CD4-positive, alpha-beta T cell treated with Interleukin-17A for 1 hour (primary cell): ENCODE measurements at regions not wholly inside any gene's neighbourhood (a gene's known extent, or its start where the extent isn't known, plus 50 kb on each side); places are given as distances from the start of the nearest gene placed in this dataset.

ENCODE experiments used
- DNase-seq: peaks from one replicate; pipeline ENCODE4 v3.0.0-alpha.2; 2020

- DNase-seq = no peak
Measured at GRCh38 chr17:69908626-69909368, 166.2 kb upstream of the KCNJ16 start.

DNA sequence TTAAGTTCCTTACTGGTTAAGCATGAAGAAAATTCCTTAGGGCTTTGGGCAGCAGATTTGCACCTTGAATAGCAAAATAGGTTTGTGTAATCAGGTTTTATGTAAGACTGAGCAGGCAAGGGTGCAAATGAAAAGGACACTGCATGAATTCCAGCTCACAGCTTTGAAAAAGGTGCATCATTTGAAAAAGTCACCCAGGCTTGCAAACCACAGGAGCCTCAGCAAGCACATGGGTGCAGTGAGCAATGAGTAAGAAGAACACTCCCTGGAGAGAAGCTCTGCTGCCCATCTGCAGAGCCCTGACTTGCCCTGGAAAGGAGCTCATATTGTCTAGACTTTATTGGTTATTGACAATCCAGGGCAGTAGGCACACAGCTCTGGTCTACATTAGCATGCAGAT is 165.6 kb upstream of the KCNJ16 start:
- no peak for DNase-seq

GRCh38 chr17:69912805-69913204 is 162.2 kb upstream of the KCNJ16 start:
- DNase-seq = no peak

GRCh38 chr17:69913216-69913615 is 161.8 kb upstream of the KCNJ16 start:
- DNase-seq = no peak

DNA sequence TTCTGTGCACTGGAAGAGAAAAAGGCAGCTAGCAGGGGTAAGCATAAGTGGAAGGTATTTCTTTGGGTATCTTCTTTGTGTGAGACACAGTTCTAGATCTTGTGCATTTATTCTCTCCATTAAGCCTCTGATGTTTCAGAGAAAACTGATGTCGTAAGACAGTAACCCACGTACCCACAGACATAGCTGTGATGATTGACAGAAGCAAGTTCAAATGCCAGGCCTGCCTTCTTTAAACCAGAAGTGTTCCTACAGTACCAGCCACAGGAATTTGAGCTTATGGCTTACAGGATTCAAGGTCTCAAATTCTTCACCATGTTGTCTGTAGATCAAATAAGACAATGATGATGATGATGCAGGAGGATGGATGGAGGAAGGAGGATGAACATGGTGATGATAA is 161.4 kb upstream of the KCNJ16 start:
- DNase-seq = no peak

DNA sequence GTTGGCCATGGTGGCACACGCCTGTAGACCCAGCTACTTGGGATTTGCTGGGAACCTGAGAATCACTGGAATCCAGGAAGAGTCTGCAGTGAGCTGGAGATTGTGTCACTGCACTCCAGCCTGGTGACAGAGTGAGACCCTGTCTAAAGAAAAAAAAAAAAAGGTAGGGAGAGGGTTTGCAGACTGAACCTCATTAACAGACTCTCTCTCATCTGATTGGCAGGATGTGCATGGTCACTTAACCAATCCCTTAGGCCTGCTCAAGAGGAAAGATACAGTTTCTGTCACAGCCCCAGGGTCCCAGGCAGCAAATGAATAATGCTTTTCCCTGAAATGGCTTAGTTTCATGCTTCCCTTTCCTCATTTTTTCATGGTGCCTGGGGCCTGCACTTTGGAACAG is 160.5 kb upstream of the KCNJ16 start:
- DNase-seq = no peak

DNA sequence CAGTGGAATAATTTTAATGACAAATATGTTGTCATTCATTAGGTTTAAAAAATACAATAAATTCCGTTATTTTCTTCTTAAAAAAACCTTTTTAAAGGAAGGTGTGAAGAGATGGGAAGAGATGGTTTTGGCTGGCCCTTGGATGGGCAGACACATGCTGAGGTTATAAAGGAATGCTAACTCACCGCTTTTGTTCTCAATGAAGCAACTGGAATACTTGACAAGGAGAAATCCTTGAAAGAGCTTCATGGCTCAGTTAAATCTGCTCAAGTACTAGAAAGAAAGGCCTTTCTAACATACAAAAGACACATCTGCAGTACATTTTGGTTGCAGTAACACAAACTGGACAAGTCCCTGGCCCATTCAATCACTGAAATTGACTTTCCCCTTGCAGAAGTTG is 158.3 kb upstream of the KCNJ16 start:
- DNase-seq = no peak

DNA sequence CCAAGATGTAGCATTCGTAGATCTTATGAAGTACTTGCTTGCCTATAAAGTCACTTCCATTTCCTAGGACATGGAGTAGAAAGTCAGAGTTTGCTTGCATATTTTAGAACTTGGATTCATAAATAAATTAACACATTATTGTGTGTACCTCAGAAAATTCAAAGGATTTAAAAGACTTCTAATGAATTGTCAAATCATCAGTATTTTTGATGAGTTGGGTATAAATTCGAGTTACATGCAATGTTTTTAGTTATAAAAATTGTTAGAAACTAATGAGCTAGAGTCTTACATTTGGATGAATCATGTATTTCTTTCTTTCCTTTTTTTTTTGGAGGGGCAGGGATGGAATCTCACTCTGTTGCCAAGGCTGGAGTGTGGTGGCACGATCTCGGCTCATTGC is 156.9 kb upstream of the KCNJ16 start:
- no peak for DNase-seq

DNA sequence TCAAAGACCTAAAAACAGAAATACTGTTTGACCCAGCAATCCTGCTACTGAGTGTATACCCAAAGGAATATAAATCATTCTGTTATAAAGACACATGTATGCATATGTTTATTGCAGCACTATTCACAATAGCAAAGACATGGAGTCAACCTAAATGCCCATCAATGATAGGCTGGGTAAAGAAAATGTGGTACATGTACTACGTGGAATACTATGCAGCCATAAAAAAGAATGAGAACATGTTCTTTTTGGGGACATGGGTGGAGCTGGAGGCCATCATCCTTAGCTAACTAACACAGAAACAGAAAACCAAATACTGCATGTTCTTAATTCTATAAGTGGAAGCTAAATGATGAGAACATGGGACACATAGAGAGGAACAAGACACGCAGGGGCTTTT is 155.2 kb upstream of the KCNJ16 start:
- no peak for DNase-seq

GRCh38 chr17:69921046-69921445 is 154.0 kb upstream of the KCNJ16 start:
- DNase-seq = no peak

- no peak for DNase-seq
Measured at GRCh38 chr17:69928611-69929010, 146.4 kb upstream of the KCNJ16 start.

- no peak for DNase-seq
Measured at GRCh38 chr17:69936996-69937395, 138.0 kb upstream of the KCNJ16 start.

- no peak for DNase-seq
Measured at GRCh38 chr17:69943058-69943457, 132.0 kb upstream of the KCNJ16 start.

DNA sequence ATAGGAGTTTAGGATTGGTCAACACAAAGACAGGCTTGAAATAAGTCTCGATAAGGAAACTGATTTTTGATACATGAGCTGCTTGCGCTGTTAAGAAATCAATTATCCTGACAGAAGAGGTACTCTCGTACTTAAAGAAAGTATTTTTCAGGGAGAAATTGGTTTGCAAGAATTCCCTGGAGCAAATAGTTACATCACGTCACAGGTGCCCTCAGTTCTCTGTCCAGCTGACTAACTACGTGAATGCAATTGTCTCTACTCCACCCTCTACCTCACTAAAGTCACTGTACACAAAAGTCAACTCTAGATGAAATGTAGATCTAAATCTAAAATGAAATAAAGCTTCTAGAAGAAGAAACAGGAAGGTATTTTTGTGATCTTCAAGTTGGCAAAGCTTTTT is 130.6 kb upstream of the KCNJ16 start:
- DNase-seq = no peak

- DNase-seq = no peak
Measured at GRCh38 chr17:69945698-69946185, 129.3 kb upstream of the KCNJ16 start.

GRCh38 chr17:69947027-69947759 is 127.8 kb upstream of the KCNJ16 start:
- no peak for DNase-seq

GRCh38 chr17:69948406-69948805 is 126.6 kb upstream of the KCNJ16 start:
- no peak for DNase-seq

DNA sequence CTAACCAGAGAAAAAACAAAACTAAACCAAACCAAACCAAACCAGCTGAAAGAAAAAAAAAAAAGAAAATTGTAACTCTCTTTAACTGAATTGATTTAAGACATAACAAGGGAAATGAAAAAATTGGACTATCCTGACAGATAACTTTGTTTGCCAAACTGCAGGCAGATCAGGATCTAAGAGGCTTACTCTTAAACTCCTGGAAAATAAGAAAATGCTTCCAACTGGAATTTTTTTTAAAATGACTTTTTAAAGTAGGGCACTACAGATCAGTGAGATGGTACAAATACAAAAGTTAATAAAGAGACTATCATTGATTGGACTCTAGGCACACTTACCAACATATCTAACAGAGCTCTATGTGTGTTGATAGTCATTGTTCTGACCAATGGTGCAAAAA is 125.5 kb upstream of the KCNJ16 start:
- no peak for DNase-seq

- no peak for DNase-seq
Measured at GRCh38 chr17:69949973-69950695, 124.9 kb upstream of the KCNJ16 start.

GRCh38 chr17:69950701-69951418 is 124.2 kb upstream of the KCNJ16 start:
- no peak for DNase-seq

GRCh38 chr17:69954241-69954925 is 120.6 kb upstream of the KCNJ16 start:
- DNase-seq = no peak

GRCh38 chr17:69958063-69958462 is 117.0 kb upstream of the KCNJ16 start:
- no peak for DNase-seq

DNA sequence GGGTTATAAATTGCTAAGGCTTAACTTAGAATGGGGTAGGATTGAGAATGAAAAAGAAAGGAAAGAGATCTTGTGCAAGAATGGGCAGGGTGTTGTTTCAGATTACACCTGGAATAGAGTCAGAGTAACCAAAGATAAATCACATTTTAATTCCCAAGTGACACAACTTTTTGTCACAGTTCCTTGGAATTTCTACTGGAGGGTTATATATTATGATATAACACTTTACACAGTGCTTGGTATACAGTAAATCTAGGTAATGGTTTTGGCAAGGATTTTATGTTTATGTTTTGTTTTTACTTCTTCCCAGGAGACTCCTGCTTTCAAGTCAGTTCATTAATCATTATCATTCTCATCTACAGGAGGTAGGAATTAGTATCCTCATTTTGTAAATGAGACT is 115.7 kb upstream of the KCNJ16 start:
- DNase-seq = no peak
